OCI-LY1 (cell line): ENCODE measurements at regions not wholly inside any gene's neighbourhood (a gene's known extent, or its start where the extent isn't known, plus 50 kb on each side); places are given as distances from the start of the nearest gene placed in this dataset.

Experiments
- H2AFZ ChIP-seq: fragments of 200-600 bp; sonication (generic), shearing (Covaris generic); 2 replicates; pipeline ENCODE4 v1.6.0; 2014; ENCODE audit warnings: antibody characterized with exemption, mild to moderate bottlenecking, low read length
- H3F3A ChIP-seq: fragments of 200-600 bp; sonication (generic), shearing (Covaris generic); 2 replicates; pipeline ENCODE4 v1.6.0; 2014; ENCODE audit warnings: mild to moderate bottlenecking, antibody characterized with exemption, low read length, moderate library complexity; ENCODE audit not compliant: insufficient read depth
- H3K27ac ChIP-seq: fragments of 200-600 bp; sonication (generic); 2 replicates; pipeline ENCODE4 v1.5.1; 2014; ENCODE audit warnings: low read length, mixed run types, mild to moderate bottlenecking, low read depth; ENCODE audit not compliant: poor library complexity, severe bottlenecking
- H3K27me3 ChIP-seq: fragments of 200-600 bp; sonication (generic); 2 replicates; pipeline ENCODE4 v1.6.0; 2014; ENCODE audit warnings: antibody characterized with exemption, mild to moderate bottlenecking, low read length, moderate library complexity; ENCODE audit not compliant: insufficient read depth
- H3K36me3 ChIP-seq: fragments of 200-600 bp; sonication (generic); 2 replicates; pipeline ENCODE4 v1.6.1; 2014; ENCODE audit warnings: mild to moderate bottlenecking, antibody characterized with exemption, low read length, moderate library complexity, mixed read lengths; ENCODE audit not compliant: insufficient read depth
- H3K4me1 ChIP-seq: fragments of 200-600 bp; sonication (generic); 2 replicates; pipeline ENCODE4 v1.5.1; 2014; ENCODE audit warnings: mild to moderate bottlenecking, low read length, moderate library complexity; ENCODE audit not compliant: insufficient read depth, severe bottlenecking
- H3K4me2 ChIP-seq: fragments of 200-600 bp; sonication (generic), shearing (Covaris generic); 2 replicates; pipeline ENCODE4 v1.6.1; 2014; ENCODE audit warnings: low read length
- H3K4me3 ChIP-seq: fragments of 200-600 bp; sonication (generic); 2 replicates; pipeline ENCODE4 v1.5.1; 2014; ENCODE audit warnings: low read length, low read depth, mild to moderate bottlenecking, mixed read lengths; ENCODE audit not compliant: poor library complexity, severe bottlenecking
- H3K79me2 ChIP-seq: fragments of 200-600 bp; shearing (Covaris generic); 2 replicates; pipeline ENCODE4 v1.6.1; 2016; ENCODE audit warnings: mixed run types, low read length, mixed read lengths; ENCODE audit not compliant: insufficient read depth
- H3K9ac ChIP-seq: fragments of 200-600 bp; sonication (generic), shearing (Covaris generic); 2 replicates; pipeline ENCODE4 v1.6.1; 2014; ENCODE audit warnings: mild to moderate bottlenecking, low read length, mixed read lengths
- H3K9me2 ChIP-seq: fragments of 200-600 bp; sonication (generic), shearing (Covaris generic); 2 replicates; pipeline ENCODE4 v1.6.1; 2014; ENCODE audit warnings: low read depth, mild to moderate bottlenecking, low read length, mixed read lengths
- H3K9me3 ChIP-seq: fragments of 200-600 bp; shearing (Covaris generic); 2 replicates; pipeline ENCODE4 v1.6.1; 2014; ENCODE audit warnings: low read length, mixed read lengths
- H4K20me1 ChIP-seq: fragments of 200-600 bp; sonication (generic), shearing (Covaris generic); 2 replicates; pipeline ENCODE4 v1.6.0; 2016; ENCODE audit warnings: mild to moderate bottlenecking, low read length; ENCODE audit not compliant: insufficient read depth
- EZH2 ChIP-seq: fragments of 200-600 bp; sonication (generic), shearing (Covaris generic); IDR thresholded peaks from 2 replicates; pipeline ENCODE4 v1.8.0; 2017; ENCODE audit warnings: borderline replicate concordance, mixed run types, mild to moderate bottlenecking, antibody characterized with exemption, low read length, moderate library complexity, mixed read lengths
- TF ChIP-seq, protein P1 (sequence below): fragments of 200-600 bp; sonication (generic), shearing (Covaris generic); IDR thresholded peaks from 2 replicates; pipeline ENCODE4 v1.5.1; 2017; ENCODE audit warnings: mild to moderate bottlenecking, antibody characterized with exemption, low read length, moderate library complexity, mixed read lengths

GRCh38 chr3:165544432-165544831 lies 292.8 kb downstream of the BCHE start:
- H3K79me2 ChIP-seq = no peaks in the 10 kb centered on the region
- no peaks in the 10 kb centered on the region for H3K9me2 ChIP-seq
- no peak overlapping the region for H3K27ac ChIP-seq
- H3K4me1 ChIP-seq = no peaks in the 10 kb centered on the region
- no peaks in the 10 kb centered on the region for H4K20me1 ChIP-seq
- H3K36me3 ChIP-seq = no peaks in the 10 kb centered on the region
- no peak overlapping the region for H3K9ac ChIP-seq
- no peaks in the 10 kb centered on the region for H3K9me3 ChIP-seq
- no peak overlapping the region for H2AFZ ChIP-seq
- no peaks in the 10 kb centered on the region for H3K27me3 ChIP-seq
- H3F3A ChIP-seq = no peaks in the 10 kb centered on the region
- TF ChIP-seq EZH2 = no peak
- TF ChIP-seq, protein P1, sequence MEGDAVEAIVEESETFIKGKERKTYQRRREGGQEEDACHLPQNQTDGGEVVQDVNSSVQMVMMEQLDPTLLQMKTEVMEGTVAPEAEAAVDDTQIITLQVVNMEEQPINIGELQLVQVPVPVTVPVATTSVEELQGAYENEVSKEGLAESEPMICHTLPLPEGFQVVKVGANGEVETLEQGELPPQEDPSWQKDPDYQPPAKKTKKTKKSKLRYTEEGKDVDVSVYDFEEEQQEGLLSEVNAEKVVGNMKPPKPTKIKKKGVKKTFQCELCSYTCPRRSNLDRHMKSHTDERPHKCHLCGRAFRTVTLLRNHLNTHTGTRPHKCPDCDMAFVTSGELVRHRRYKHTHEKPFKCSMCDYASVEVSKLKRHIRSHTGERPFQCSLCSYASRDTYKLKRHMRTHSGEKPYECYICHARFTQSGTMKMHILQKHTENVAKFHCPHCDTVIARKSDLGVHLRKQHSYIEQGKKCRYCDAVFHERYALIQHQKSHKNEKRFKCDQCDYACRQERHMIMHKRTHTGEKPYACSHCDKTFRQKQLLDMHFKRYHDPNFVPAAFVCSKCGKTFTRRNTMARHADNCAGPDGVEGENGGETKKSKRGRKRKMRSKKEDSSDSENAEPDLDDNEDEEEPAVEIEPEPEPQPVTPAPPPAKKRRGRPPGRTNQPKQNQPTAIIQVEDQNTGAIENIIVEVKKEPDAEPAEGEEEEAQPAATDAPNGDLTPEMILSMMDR = no peak
- H3K4me2 ChIP-seq = no peak overlapping the region
- H3K4me3 ChIP-seq = no peak overlapping the region

GRCh38 chr3:165538166-165538565 lies 299.1 kb downstream of the BCHE start:
- H3K36me3 ChIP-seq = no peaks in the 10 kb centered on the region
- no peaks in the 10 kb centered on the region for H3K79me2 ChIP-seq
- H4K20me1 ChIP-seq = no peaks in the 10 kb centered on the region
- no peaks in the 10 kb centered on the region for H3F3A ChIP-seq
- TF ChIP-seq EZH2 = no peak
- TF ChIP-seq, protein P1 = no peak
- no peaks in the 10 kb centered on the region for H3K9me2 ChIP-seq
- no peak overlapping the region for H3K4me3 ChIP-seq
- H3K27me3 ChIP-seq = no peaks in the 10 kb centered on the region
- H2AFZ ChIP-seq = no peak overlapping the region
- no peak overlapping the region for H3K9ac ChIP-seq
- no peaks in the 10 kb centered on the region for H3K9me3 ChIP-seq
- H3K4me2 ChIP-seq = no peak overlapping the region
- H3K27ac ChIP-seq = no peak overlapping the region
- no peaks in the 10 kb centered on the region for H3K4me1 ChIP-seq

DNA sequence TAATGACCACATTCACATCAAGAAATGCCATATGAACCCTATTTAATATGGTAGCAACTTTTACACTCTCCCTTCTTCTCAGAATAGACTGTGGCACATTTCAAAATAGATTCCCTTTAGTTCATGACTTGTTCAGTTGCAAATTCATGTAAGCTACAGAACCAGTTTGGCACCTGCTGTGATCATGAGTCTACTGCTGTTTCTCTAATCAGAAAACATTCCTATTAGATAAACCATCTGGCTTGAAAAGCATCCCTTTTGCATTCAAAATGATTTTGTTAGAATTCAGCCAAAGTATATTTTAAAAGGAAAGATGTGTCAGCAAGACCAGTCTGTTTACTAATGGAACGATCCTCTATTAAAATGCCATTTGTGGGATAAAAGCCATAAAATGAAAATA lies 304.4 kb downstream of the BCHE start:
- no peaks in the 10 kb centered on the region for H3K27me3 ChIP-seq
- no peaks in the 10 kb centered on the region for H3K79me2 ChIP-seq

More for the DNA sequence above, 304.4 kb downstream of the BCHE start:
- H3K4me2 ChIP-seq = no peak overlapping the region
- H3K4me3 ChIP-seq = no peak overlapping the region
- H4K20me1 ChIP-seq = no peaks in the 10 kb centered on the region
- no peak overlapping the region for H3K9ac ChIP-seq
- no peak overlapping the region for H3K27ac ChIP-seq
- H2AFZ ChIP-seq = no peak overlapping the region
- no peaks in the 10 kb centered on the region for H3K36me3 ChIP-seq
- no peaks in the 10 kb centered on the region for H3K9me2 ChIP-seq
- H3F3A ChIP-seq = no peaks in the 10 kb centered on the region
- H3K4me1 ChIP-seq = no peaks in the 10 kb centered on the region
- no peak for TF ChIP-seq EZH2
- TF ChIP-seq, protein P1 = no peak
- no peaks in the 10 kb centered on the region for H3K9me3 ChIP-seq
